NCI-H526 treated with DMSO at 0.1 percent for 48 hours (cell line): ENCODE measurements at regions not wholly inside any gene's neighbourhood (a gene's known extent, or its start where the extent isn't known, plus 50 kb on each side); places are given as distances from the start of the nearest gene placed in this dataset.

Experiments used
- DNase-seq: peaks from one replicate; lab custom pipeline; 2025; lab: John Stamatoyannopoulos, UW

DNA sequence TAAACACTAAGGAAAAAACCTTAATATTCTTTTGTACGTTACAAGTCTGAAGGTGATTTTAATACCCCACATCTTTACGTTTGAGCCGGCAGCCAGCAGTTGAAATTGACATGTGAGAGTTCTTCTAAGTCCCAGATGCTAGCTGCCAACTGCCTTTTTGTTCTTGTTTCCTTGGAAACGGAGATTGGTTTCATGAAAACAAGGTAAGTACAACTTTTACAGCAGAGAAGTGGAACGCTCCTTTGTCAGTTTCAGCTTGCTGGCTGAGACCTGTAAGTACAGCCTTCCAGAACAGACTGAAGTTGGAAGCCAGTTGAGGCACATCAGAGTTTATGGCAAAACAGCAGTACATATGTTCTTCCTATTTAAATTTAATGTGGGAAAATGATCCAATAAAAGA, 1018.4 kb upstream of the ARRDC3 start:
- no peak for DNase-seq

DNA sequence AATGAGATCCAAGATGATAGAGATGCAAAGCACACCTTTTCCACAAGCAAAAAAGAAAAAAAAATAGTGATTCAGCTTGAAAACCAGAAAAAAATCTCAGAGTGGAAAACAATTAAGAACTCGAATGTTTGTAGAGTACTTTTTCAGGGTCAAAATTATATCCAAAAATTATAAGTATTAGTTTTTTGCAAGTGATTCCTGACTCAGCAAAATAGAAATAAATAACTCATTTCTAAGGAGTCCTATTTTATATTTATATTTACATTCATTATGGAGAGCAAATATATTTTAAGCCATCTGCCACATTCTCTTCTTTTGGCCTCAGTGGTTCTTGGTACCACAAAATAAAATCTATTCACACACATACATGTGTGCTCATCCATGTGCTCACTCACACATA, 1011.8 kb upstream of the ARRDC3 start:
- no peak for DNase-seq

DNA sequence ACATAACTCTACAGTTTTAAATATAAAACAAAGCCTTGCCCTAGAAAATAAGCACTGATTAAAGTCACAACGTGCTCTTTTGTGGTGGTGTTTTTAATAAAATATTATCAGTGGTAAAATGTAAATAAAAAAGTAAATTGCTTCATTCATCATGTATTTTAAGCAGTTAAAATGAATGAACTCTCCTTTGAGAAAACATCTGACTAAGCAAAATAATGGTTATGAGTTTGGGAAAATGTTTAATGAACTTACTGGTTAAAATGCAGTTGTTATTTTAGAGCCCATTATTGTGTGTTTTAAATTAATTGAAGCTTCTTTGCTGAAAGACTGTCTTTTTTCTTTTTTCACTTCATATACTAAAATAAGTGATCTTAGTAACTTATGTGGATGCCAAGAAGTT, 1007.5 kb upstream of the ARRDC3 start:
- DNase-seq = no peak

DNA sequence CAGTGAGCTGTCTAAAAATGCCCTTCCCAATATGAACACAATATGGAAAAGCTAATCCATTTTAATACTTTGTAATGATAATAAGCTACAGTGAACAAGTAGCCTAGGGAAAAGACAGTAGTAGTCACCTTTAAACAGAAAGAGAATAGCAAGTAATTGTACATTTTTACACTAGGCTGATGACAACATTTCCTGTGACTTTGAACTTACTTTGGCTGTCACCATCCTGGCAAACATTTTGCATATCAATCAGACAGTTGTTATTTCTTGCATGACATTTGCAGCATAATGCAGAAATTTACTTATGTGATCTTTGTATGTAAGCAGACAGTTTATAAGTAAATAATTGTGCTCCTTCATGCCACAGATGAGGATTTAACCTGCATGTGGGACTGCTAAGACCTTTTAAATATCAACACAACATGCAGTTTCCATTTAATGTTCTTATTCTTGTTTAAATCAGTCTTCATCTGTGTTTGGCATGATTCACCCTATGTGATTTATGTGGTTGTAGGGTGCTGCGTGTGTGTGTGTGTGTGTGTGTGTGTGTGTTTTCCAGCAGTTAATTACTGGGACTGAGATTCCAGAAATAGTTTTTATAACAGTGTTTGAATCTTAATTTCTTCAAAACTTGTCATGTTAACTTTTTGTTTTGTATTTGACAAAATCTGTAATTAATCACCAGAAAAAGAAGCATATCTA, 997.1 kb upstream of the ARRDC3 start:
- no peak for DNase-seq

DNA sequence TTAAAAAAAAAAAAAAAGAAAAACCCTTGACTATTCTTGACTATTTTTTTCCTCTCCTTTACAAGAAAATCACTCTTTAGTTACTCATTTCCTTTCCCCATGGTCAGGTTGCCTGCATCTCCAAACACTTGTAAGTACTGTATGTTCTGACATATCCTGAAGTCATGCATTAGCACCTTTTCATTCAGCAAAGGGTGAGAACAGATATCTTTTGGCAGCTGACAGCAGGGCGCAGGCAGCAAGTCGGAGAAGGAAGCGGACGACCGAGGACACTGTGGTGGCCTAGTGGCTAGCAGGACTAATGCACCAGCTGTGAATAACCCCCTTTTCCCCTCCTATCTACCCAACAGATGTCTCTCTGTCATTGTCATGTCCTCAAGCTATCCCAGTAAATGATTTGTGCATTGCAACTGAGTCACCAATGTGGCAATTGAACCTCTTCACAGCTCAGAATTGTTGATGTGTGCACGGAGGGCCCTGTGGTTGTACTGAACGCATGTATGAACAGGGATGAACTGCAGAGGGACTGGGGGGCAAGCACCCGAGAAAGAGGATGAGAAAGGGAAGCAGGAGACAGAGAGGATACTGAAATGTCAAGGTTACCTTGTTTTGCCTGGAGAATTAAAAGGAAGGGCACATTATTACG, 996.0 kb upstream of the ARRDC3 start:
- no peak for DNase-seq

DNA sequence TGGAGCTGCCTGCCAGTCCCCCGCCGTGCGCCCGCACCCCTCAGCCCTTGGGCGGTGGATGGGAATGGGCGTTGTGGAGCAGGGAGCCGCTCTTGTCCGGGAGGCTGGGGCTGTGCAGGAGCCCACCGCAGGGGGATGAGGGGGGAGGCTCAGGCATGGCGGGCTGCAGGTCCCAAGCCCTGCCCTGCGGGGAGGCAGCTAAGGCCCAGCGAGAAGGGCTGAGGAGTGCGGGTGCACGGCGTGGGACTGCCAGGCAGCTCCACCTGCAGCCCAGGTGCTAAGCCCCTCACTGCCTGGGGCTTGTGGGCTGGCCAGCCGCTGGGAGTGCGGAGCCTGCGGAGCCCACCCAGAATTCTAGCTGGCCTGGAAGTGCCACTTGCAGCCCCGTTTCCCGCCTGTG, 991.7 kb upstream of the ARRDC3 start:
- DNase-seq = no peak

DNA sequence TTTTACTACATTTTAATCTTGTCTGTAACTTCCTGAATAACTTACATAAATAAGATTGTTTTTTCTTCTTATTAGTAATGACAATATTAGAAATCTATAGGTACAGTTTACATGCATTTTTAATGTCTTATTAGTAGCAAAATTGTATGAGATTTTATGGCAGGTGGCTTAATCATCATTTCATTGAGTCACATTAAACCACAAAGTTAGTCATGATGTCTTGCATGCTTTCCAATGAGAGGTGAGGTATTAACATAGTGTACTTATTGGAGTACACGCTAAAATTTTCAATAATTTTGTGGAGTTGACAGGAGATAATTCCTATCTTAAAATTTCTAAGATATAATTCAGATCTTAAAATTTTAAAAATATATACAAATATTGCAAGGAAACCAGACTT, 989.6 kb upstream of the ARRDC3 start:
- no peak for DNase-seq

DNA sequence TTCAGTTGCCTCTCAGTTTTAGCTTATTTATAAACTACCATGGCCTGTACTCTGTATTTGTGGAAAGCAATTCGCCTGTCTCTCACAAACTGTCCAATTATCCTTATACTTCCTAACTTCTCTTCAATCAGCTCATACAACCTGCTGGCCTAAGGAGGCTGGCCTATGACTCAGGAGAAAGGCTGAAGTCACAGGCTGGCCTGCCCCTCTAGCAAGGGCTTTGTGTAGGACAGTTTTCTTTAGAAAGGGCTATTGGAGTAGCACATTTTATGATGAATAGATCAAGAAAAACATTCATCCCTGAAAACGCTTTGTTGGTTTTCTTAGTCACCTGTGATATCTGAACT, 988.7 kb upstream of the ARRDC3 start:
- no peak for DNase-seq

DNA sequence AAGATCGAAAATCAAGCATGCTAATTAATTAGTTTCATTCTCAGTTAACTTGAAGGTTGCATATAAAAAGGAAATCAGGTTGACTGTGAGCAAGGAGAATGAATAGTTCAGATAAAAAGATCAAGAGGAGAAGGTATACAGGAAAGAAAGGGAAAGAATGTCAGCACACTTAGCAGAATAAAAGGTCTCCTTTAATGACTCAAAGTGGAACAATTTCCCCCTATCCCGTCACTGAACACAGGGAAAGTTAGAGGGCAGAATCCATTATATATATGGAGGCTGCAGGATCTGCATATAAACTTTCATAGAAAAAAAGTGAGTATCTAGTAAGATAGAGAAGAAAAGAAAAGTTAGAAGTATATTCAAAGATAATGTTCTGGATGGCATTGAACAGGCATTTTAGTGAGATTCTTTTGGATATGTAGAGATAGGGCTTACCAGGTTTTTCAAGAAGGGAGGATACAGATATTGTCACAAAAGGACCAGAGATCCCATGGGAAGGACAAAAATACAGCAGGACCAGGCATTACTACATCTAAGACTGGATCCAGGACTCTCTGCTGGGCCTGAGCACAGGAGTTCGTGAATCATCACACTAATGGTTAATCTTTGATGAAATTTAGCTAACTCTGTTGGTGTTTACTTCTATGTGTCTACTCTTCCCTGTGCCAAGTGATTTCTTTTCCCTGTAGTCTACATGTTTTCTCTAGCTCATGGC, 988.2 kb upstream of the ARRDC3 start:
- no peak for DNase-seq

DNA sequence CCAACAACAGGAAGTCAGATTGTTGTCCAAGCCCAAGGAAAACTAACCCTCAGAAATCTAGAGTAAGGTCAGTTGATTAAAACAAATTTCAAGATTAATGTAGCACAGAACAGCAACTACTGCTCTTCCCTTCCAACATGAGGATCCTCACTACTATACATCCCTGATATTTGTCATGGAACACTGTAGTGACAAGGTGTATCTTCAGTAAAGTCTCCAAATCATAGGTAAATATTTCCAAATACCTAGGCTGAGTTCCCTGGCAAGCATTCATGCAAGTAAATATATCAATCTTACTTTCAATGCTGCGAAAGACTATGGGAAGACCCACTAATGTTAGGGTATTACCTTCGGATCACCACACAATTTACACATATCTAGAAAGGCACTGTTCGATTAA, 986.9 kb upstream of the ARRDC3 start:
- DNase-seq = no peak

DNA sequence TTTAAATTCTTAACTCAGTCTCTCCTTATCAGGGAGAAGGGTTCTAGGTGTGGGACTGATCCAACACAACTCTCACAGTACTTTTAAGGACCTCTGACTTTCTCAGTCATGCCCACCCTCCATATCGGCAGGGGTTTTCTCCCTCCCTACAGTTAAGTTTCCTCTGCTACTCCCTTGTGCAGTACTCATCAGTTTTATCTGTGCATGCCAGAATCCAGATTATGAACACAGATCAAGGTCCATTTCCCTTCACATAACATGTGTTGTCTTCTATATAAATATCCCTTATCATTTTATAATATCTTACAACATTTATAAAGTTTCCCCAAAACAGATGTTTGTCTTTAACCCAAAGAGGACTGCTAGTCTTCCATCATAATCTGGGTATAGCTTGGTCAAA, 986.5 kb upstream of the ARRDC3 start:
- no peak for DNase-seq

DNA sequence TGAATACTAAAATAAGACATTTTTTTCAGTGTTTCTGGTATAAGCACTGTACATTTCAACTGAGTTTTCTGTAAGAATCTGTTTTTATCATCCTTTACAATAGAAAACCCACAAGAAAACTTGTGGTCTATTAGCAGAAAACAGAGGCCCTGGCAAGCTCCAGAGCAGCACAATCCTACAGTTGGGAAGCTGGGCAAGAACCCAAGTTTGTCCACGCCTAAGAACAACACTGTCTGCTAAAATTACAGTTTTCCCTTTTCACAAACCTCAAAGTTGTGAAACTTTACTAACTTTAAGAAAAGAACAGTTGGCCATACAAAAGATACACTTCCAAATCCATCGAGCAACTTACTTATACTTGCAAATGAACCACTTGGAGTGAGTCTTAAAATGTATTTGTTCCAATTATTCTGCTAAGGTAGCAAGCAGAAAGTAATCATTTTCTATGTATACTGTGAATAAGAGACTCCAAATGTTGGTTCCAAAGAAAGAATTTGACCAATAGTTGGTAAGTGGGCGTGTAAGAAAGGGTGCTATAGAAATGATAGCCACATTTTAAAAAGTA, 982.0 kb upstream of the ARRDC3 start:
- no peak for DNase-seq

DNA sequence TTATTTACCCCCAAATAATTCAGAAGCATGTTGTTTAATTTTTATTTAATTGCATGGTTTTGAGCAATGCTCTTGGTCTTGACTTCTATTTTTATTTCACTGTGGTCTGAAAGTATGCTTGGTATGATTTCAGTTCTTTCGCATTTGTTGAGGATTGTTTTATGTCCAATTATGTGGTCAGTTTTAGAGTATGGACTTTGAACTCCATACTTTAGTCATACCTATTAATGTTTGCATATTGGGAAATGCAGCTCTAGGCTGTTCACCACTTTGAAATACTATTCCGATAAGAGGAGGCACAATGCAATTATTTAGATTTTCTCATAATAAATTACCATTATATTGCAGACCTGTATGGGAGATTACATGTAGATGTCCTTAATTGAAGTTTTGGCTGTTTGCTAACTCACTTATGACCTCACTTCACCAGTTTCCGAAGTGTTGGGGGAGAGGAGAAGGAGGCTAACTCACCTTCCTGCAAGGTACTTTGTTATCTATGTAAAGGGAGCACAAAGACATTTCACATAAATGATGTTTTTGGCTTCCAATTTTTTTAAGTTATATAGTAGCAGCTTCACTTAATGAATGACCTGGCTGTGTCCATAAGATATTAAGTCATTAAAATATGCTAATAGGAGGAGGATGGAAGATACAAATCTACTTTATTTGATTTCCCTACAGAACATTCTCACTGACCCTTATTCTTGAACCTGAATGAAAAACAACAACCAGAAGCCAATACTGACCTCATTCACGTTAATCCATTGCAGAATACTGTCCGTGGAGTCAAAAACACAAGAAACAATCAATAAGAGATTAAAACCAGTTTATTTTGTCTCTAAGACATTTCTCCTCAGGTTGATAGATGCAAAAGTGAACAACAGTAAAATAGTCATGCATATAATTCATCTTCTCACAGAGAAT, 970.3 kb upstream of the ARRDC3 start:
- DNase-seq = peak; percentile 2

DNA sequence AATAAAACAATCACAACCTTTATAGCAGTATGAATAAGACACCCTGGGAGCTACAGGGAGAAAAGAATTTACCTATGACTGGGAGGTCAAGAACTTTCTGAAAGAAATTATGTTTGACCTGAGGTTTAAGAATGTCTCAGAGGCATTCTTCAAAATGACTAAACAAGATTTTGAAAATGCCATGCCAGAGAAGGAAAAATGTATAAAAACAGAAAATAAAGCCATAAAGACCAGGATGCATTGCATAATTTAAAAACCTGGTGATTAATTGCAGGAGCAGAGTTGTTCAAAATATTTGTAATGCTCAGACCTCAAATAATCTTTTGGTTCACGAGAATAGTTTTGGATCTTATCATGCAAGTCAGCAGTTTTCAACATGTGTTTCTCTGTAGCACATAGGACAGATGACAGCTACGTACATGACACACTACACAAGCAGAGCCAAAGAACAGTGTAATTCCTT, 954.7 kb upstream of the ARRDC3 start:
- no peak for DNase-seq

DNA sequence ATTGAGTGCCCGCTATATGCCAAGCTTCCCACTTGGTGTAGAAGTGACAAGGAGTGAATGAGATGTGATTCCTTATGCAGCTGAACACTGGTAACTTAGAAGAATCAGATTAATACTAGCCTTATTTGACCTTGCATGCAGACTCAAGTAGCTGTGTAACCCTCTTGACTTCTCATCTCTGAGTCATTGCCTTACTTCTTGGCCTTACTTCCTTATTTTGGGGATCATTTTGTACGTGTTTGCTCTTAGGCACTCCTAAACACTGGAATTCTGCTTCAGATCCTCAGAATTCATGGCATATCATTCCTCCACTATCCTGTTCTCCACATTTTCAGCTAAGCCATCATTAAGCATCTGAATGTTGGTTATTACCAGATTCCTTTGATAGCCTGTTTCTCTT, 948.9 kb upstream of the ARRDC3 start:
- DNase-seq = no peak

DNA sequence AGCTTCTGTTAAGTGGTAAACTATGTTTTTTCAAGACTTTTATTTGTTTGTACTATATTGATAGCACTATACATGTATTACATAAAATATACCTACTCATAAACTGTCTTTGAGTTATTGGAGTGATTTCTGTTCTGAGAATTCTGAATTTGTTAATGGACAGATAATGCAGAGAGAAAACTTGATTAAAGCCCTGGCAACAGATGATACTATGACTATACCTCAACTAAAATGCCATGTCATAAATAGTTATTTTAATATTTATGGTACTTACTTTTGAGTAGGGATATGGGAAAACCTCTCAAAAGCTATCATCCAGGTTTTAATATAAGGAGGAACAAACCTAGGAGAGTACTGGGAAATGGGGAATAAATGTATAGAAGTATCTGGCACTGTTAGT, 947.2 kb upstream of the ARRDC3 start:
- DNase-seq = no peak

DNA sequence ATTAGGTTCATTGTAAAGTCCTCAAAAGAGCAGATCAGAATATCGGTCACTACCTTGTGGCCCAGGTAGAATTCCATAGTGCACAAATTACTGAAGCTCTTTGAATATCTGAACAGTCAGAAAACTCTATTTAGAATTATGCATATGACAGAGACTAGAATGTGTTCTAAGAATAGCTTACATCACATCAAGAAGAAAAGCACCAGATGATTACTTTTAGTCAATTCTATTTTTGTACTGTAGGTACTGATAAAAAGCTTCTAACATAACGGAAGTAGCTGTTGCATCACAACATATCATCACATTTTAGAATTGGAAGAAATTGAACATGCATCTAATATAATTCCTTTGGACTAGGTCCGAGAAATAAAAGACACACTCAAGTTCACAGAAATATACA, 946.6 kb upstream of the ARRDC3 start:
- DNase-seq = no peak

DNA sequence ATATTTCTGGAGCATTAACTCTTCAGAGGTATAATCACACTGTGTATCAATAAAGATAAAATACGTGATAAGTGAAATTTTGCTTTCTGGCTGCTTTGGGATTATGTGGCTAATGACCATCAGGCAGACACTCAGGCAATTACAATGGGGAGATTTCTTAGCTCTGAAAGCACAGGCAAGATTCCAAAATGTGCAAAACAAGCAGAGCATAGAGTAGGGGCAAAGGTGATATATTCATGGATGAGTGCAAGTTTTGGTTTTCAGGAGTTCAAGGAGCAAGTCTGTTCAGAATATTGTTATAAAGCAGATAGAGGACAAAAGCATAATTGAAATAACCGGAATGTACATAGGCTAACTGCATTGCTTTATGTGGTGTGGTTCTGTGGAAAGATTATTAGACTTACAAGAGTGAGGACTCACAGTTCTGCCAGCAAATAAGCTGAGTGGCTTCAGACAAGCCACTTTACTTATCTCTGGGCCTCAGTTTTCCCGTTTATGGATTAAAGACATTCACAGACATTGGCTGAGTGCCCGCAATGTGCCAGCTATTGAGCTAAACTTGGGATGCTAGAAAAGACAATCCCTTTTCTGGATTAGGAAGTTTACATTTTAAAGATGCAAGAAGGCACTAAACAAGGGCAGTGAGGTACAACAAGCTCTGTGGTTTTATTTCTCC, 945.6 kb upstream of the ARRDC3 start:
- no peak for DNase-seq

DNA sequence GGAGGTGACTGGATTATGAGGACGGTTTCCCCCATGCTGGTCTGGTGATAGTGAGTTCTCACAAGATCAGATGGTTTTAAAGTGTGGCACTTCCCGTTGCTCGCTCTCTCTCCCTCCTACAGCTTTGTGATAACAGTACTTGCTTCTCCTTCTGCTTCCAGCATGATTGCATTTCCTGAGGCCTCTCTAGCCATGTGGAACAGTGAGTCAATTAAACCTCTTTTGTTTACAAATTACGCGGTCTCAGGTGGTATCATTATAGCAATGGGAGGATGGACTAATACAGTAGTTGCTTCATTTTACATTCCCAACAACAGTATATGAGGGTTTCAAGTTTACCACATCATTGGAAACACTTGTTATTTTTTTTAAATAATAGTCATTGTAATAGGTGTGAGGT, 937.3 kb upstream of the ARRDC3 start:
- no peak for DNase-seq

DNA sequence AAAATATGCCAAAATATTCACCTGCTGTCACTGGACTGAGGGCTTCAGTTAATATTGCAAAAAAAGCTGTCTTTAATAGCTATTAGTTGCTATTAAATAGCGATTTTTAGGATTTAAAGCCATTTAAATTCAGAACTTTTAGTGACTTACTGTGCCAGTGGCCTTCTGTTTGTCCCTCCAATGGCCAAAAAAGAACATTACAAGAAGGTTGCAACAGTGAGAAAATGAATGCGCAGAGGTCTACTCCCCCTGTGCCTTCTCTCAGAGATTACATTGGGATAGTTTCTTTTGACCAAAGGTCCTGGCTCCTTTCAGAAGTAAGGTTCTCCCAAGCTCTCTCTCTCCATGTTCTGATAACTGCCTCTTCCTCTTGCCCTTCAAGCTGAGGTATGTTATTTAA, 930.3 kb upstream of the ARRDC3 start:
- DNase-seq = no peak

DNA sequence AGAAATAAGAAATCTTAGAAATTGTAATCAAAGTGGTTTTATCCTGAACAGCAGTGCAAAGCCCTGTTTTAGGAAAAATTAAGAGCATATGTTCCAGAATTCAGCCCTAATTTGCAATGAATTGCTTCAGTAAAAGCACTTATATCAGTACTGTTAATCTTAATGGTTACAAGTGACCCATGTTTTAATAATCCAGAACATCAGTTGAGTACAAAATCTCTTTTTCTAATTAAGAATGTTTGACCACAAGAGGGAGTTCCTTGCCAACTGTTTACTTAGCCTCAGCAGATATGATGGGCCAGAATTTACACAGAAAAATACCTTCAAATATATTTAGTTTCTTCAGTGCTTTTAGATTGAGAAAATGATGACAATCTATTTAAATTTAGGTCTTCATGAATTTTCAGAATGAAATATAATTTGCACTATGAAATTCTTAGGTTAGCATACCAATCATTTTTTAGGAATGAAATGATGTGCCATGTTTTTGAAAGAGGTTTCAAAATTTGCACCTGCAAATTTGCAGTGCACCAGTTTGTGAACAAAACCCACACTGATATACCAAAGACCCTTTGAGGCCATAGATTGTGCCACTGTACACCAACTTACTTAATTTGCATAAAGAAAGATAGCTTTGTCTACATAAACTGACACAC, 926.3 kb upstream of the ARRDC3 start:
- peak; percentile 2 for DNase-seq
